Suppressor macrophage treated with lipopolysaccharide for 1 hour (primary cell): ENCODE measurements at regions not wholly inside any gene's neighbourhood (a gene's known extent, or its start where the extent isn't known, plus 50 kb on each side); places are given as distances from the start of the nearest gene placed in this dataset.
"Not testable (repeated sequence)": the region's sequence is repeated elsewhere in the genome, so short reads cannot be mapped to it uniquely, and the experiment has no call there.

Experiments
- DNase-seq, 3 donors: peaks; one replicate each; pipeline ENCODE4 v3.0.0-alpha.2; 2020 to 2022

DNA sequence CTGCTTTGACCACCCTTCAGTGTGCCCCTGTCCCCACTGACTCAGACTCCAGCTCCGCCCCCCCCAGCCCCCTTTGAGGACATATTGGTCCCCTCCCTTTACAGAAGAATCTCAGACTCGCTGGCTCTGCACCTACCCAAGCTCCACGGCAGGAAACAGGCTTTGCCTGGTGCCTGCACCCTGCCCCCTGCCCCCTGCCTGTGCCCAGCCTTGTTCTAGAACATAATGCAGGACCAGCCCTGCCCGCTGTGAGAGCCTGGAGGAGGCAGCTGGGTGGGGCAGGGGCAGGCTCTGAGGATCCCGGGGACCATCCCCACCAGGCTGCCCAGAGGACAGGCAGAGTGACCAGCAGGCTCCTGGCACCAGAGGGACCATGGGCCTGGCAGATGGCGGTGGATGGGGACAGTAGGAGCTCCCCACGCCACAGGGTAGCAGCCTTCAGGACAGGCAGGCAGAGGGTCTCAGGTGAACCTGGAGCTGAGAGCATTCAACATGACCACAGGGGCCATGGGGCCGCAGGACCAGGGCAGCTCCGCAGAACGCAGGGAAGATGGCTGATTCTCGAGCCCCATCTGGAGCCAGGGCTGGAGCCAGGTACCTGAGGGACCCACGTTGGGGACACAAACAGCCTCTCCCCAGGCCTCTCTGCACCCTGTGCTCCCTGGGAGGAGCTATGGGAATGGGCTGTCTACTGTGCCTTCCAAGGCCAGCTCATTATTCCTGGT lies 165.0 kb upstream of the FOXD4L5 start:
- not testable (repeated sequence) for DNase-seq

DNA sequence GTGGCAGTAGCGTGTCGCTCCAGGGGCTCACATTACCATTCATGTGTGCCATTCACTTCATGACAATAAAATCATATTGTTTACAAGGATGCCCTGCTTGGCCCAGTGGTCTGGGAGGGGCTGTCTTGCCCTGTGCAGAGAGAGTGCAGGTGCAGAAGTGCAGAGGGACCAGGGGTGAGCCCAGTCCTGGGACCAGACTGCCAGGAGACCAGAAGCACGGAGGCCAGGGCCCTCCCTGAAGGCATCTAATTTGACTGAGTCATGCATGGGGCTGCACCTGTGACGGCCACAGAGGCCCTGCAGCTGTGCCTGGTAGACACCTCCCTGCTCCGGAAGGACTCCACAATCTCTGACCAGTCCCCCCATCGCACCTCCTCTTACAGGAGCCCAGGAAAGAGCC lies 164.4 kb upstream of the FOXD4L5 start:
- DNase-seq: no peak

DNA sequence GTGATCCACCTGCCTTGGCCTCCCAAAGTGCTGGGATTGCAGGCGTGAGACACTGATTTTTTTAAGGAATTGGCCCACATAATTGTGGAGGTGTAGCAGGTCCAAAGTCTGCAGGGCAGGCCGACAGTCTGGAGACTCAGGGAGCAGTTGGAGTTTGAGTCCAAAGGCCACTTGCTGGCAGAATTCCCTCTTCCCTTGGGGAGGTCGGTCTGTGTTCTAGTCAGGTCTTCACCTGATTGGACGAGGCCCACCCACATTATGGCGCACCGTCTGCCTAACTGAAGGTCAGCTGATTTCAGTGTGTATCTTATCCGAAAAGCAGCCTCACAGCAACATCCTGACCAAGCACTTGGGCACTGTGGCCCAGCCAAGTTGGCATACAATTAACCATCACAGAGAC lies 162.1 kb upstream of the FOXD4L5 start:
- not testable (repeated sequence) for DNase-seq

DNA sequence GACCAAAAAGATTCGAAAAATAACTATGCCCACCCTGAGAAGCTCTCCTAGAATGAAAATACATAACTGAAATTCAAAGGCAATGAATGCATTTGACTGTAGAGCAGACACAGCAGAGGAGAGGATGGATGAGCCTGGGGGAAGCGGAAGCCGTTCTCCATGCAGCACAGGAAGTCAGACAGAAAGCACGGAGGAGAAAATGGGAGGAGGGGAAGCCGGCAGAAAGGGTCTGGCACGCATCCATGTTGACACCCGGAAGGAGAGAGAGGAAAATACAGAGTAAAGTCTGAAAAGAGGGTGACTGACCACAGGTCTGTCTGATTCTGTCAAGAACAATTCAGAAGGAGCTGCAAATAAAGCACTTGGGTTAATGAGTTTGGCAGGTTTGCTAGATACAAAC lies 161.0 kb upstream of the FOXD4L5 start:
- DNase-seq: not testable (repeated sequence)

DNA sequence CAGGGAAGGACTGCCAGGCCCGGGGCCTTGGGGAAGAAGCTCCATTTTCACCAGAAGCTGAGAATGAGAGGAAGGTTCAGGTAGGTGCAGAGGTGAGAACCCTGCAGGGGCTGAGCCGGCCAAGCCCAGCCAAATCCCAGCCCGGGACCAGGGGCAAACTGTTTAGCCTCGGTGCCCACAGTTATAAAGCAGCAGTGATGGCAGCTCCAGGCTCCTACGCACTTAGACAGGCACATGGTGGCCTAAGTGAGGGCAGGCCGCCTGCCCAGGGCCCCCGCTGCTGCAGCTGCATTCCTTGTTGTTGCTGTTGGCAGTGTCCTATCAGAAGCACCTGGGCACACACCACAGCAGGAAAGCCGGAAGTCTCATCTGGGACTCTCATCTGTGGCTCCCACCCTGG lies 159.9 kb upstream of the FOXD4L5 start:
- no peak for DNase-seq

DNA sequence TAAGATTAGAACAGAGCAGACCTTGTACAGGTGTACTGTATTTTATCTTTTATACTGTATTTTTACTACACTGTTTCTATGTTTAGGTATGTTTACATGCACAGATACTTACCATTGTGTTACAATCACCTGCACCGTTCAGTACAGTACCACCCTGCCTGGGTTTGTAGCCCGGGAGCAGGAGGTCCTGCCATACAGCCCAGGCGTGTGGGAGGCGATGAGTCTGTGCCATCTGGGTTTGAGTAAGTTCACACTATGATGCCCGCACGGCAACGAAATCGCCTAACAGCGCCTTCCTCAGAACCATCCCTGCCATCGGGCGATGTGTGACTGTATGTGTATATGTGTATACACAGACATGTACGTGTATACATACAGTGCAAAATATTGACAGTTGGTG lies 157.1 kb upstream of the FOXD4L5 start:
- DNase-seq: not testable (repeated sequence)

DNA sequence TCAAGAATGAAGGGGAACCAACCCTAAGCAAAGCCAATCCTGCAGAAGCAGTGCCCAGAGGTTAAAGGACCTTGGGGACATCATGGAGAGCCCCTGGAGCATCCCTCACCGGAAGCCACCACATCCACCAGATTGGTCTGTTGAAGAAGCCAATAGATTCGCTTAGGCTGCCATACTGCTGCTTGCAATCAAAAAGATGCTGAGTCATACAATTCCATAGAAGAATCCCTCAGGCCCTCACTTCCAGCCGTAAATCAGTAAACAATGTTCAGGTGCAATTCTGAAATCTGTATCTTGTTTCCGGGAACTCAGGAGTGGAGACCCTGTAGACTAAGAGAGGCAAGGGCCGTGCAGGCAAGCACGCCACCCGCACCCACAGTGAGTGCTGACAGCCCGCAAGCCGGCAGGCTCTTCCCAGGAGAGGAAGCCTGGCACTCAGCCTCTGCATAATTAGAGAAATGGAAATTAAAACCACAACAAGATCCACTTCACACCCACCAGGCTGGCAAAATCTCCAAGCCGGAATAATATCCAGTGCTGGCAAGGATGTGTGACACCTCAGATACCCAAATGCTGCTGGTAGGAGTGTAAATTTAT lies 156.4 kb upstream of the FOXD4L5 start:
- DNase-seq: not testable (repeated sequence)

DNA sequence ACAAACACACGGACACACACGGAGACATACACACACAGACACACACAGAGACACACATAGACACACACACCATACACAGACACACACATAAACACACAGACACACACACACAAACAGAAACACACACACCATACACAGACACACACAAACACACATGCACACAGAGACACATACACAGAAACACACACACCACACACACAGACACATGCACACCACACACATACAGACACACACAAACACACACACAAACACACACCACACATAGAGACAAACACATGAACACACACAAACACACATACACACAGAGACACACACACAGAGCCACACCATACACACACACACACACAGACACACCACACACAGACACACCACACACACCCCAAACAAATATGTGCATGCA lies 152.7 kb upstream of the FOXD4L5 start:
- no peak for DNase-seq

DNA sequence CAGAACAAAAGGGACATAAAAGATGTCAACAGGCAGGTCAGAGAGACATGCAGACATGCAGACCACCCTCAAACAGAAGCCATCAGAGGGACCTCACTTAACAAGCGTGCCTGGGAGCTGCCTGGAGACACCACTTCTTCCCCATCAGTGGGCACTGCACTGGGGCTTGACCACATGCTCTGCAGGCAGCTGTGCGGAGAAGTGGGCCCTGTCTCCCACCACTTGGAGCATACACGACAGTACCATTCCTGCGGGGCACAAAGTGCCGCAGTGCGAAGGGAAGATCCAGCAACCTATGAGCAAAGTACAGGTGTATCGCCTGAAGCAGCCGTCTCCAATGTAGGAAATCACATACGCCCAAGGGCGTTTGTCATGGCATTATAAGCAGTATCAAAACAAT lies 150.5 kb upstream of the FOXD4L5 start:
- no peak for DNase-seq

DNA sequence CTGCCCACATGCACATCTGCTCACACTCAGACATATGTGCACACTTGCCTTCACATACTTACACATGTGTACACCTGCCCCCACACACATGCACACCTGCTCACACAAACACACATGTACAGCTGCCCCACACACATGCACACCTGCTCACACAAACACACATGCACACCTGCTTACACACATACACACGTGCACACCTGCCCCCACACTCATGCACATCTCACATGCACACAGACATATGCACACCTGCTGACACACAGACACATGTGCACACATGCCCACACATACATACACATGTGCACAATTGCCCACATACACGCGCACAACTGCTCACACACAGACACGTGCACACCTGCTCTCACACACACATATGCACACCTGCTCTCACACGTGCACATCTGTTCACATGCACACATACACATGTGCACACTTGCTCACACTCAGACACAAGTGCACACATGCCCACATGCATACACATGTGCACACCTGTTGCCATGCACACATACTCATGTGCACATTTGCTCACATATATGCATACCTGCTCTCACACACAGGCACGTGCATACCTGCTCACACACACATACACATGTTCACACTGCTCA lies 147.8 kb upstream of the FOXD4L5 start:
- no peak for DNase-seq

DNA sequence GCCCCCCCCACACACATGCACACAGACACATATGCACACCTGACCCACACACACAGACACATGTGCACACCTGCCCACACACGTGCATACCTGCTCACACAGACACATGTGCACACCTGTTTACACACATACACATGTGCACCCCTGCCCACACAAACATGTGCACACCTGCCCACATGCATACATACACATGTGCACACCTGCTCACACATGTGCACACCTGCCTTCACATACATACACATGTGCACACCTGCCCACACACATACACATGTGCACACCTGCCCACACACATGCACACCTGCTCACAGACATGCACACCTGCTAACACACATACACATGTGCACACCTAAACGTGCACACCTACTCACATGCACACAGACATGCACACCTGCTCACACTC lies 147.0 kb upstream of the FOXD4L5 start:
- DNase-seq: no peak

DNA sequence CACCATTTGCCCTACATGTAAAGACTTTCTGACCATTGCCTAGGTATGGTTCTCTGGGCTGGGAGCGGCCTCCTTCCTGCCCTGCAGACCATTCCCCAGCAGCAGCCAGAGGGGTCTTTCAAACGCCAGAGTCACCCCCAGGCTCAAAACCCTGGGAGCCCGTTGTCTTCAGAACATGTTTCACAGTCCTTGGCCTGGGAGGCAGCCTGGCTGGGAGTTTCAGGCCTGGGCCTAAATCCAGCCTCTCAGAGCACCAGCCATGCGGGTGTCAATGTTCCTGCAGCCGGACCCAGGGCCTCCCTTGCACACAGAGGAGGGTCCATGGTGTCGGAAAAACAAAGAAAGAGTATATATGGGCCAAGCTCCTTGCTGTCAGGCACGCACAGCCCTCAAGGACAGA lies 145.2 kb upstream of the FOXD4L5 start:
- DNase-seq: no peak

DNA sequence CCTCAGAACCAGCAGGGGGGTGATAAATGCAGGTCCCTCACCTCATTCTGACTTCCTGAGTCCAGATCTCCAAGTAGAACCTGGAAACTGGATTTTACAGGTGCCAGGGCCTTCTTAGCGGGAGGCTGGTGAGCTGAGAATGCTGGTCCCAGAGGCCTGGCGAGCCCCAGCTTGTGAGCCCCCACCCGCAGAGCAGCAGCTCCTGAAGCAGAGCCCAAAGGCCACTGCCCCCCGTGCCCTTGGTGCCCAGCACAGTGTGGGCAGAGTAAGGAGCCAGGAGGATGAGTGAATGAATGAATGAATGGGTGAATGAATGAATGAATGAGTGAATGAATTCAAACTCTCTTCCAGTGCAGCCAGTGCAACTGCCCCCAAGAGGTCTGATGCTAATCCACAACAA lies 142.4 kb upstream of the FOXD4L5 start:
- not testable (repeated sequence) for DNase-seq

DNA sequence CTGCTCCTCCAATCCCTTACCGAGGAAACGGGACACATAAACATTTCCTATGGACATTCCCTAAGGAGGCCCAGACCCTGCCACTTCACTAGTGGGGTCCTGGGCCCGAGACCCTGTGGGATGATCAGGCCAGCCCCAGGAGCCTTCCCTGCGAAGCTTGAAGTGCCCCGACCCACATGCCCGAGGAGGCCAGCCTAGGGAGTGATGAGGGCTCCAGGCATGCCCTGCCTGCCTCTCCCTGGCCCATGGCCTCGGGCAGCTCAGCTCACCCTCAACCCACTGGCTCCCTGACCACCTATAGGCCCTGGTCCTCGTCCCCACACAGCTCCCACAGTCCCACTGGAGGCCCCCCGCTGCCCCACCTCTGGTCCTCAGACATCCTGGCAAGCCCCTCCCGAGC lies 141.8 kb upstream of the FOXD4L5 start:
- DNase-seq: not testable (repeated sequence)

DNA sequence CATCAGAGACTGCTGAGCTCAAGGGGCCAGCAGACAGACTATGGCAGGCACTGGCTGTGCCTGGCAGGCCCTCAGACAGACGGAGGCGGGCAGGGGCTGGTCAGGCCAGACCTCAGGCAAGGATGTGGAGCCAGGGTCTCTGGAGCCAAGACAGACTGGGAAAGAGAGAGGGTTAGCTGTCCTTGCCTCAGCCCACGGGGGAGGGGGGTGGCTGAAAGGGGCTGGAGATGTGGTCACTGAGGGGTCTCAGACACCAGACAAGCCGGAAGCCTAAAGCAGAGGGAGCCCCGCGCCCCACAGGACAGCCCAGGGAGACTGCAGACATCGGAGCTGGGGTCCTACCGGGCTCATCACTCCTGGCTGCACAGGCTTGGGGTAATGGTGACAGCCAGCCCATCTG lies 141.2 kb upstream of the FOXD4L5 start:
- no peak for DNase-seq

DNA sequence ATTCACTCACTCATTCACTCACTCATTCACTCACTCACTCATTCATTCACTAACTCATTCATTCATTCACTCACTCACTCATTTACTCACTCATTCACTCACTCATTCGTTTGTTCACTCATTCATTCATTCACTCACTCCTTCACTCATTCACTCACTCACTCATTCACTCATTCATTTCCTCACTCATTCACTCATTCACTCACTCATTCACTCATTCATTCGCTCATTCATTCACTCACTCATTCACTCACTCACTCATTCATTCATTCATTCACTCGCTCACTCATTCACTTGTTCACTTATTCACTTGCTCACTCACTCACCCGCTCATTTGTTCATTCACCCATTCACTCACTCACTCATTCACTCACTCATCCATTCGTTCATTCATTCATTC lies 140.2 kb upstream of the FOXD4L5 start:
- not testable (repeated sequence) for DNase-seq

DNA sequence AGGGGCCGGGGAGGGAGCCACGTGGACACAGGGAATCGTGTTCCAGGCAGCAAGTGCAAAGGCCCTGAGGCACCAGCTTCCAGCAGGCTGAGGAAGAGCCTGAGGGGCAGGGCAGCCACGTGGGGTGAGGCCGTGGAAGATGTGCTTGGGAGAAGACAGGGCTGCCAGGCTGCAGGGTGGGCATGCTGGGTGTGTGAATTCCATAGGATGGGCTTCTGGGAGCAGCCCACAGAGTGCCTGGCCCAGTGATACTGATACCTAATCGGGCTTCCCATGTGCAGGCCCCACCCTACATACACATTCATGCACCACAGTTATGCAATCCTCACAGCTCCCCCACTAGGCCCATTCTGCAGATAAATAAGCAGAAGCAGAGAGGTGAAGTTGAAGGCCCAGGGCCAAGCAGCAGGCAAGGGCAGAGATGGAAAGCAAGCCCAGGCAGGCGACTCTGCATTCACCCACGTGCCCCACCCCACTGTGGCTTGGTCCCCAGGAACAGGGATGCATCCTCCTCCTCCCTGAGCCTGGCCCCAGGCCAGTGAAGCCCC lies 139.5 kb upstream of the FOXD4L5 start:
- not testable (repeated sequence) for DNase-seq

DNA sequence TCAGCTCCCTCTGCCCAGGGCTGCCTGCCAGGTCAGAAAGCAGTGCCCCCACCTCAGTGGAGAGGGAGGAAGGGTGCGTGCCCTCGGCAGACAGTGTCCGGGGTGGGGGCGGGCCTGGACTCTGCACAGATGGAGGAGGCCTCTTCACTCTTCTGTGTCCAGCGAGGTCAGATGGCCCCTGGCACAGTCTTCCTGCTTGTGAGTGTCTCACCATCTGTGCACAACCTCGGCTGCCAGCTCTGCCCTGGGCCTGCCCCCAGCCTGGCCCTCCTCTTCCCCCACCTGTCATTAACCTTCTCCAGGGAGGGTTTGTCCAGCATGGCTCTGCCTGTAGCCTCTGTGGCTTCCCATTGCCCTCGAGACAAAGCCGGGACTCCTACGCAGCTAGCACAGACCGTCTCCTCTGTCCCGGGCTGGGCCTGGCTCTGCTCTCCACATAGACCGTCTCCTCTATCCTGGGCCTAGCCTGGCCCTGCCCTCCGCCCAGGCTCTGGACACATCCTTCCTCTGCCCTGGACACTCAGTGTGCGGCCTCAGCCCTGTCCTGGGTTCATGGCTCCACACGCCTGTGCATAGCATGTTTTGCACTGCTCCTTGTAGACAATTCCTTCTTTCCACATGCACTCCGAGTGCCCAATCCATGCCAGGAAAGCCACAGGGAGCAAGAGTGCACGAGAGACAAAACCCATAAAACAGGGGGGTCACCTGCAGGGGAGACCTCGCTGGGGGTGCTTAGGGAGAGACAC lies 138.9 kb upstream of the FOXD4L5 start:
- not testable (repeated sequence) for DNase-seq

DNA sequence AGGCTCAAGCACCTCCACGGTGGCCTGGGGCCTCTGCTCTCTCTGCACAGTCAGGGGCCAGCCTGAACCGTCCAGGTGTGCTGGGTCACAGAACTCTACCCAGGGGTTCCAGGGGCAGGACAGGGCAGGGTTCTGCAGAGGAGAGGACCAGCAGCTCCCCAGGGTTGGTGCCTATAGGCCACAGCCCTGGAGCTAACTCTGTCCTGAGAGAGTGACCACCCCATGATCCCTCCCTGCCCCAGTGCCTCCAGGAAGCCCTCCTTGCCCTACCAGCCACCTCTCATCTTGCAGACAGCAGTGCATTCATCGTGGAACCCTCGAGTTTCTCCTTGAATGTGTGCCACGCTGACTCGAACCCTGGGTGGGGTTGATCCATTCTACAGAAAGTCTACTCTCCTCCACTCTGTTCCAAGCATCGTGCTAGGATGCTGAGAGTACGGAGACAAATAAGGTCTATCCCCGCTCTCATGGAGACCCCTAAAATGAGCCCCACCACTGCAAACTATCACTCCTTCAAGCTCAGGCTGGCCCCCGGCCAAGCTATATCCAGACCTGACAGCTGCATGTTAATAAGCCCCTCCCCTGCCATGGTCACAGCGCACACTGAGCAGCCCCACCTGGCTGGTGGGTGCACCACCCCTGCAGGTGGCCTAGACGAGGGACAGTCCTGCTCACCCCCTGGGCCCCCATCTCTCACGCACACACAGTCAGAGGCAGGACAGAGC lies 138.1 kb upstream of the FOXD4L5 start:
- DNase-seq: not testable (repeated sequence)

DNA sequence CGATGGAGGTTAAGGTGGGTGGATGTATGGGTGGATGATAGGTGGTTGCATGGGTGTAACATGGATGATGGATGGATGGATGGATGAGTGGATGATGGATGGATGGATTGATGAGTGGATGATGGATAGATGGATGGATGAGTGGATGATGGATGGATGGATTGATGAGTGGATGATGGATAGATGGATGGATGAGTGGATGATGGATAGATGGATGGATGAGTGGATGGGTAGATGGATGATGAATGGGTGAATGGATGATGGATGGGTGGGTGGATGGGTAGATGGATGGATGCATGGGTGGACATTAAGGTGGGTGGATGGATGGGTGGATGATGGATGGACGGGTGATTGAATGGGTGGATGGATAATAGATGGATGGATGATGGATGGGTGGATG lies 136.5 kb upstream of the FOXD4L5 start:
- DNase-seq: not testable (repeated sequence)

DNA sequence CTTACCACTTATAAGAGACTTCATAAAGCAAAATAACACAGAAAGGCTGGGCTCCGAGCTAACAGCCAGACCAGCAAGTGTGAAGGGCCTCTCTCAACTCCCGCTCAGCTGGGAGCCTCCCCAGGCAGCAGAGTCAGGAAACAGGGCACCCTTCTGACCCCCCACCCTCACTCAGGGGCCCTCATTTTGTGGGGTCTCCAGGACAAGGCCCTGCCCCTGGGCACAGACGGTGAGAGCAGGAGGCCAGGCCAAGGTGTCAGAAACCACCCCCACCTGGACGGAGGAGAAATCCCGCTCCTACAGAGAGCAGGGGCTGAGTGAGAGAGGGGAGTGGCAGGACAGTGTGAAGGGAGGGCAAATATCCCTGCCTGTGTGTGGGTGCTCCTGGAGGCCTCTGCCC lies 135.8 kb upstream of the FOXD4L5 start:
- no peak for DNase-seq

DNA sequence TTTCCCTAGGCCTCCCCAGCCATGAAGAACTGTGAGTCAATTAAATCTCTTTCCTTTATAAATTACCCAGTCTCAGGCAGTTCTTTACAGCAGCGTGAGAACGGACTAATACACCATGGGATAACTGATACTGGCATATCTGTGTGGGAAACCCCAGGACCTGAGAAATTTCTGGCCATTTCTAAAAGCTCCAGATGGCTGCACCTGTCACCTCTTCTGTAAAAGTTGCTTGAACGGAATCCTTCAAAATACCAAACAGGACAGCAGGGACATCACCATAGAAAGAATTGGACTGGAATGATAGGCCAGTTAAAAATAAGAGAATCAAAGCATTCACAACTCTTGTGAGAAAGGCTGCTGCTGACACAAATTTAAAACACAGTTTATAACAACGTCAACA lies 134.0 kb upstream of the FOXD4L5 start:
- not testable (repeated sequence) for DNase-seq

DNA sequence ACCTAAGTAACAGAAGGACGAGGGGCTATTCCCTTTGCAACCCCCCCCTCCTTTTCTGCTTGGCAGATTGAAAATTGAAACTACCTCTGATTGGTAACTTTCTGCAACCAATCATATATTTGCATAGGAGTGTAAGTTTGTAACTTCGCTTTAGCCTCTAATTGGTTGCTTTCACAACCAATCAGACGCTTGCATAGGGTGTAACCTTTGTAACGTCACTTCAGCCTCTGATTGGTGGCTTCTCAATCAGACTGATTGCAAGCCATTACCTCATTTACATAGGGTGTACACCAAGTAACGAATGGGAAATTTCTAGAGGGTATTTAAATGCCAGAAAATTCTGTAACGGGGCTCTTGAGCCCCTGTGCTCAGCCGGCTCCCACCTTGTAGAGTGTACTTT lies 131.9 kb upstream of the FOXD4L5 start:
- not testable (repeated sequence) for DNase-seq
